ENCODE measurements at regions not wholly inside any gene's neighbourhood (a gene's known extent, or its start where the extent isn't known, plus 50 kb on each side); places are given as distances from the start of the nearest gene placed in this dataset.

GRCh38 chrX:10074241-10074941, 82.4 kb upstream of the CLCN4 start:
- Histone ChIP-seq H3K36me3 (ENCODE audit: insufficient read depth) (no peaks in the 10 kb centered on the region), H3K4me3 (IDR thresholded peaks at IDR 0.05; ENCODE audit: insufficient read depth, low read depth, low read length) (no peak overlapping the region), H3K27me3 (ENCODE audit: insufficient read depth, low read depth) (no peaks in the 10 kb centered on the region), H3K79me2 (ENCODE audit: insufficient read depth, low read depth) (no peaks in the 10 kb centered on the region; the same call in 1 of the 2 replicates), H3K4me1 (ENCODE audit: low read depth, poor library complexity, severe bottlenecking) (peaks cover 8% of the 10 kb centered on the region), H3K27ac (no peak overlapping the region), H2AFZ (ENCODE audit: low read depth) (no peak overlapping the region), H4K20me1 (ENCODE audit: insufficient read depth) (no peaks in the 10 kb centered on the region), H3K4me2 (no peak overlapping the region), H3K9ac (no peak overlapping the region)
- TF ChIP-seq CTCF (conservative IDR thresholded peaks at IDR 0.05; ENCODE audit: low read depth, low read length), result no peak

GRCh38 chrX:10076765-10077164, 80.0 kb upstream of the CLCN4 start:
- H3K79me2 ChIP-seq (ENCODE audit: insufficient read depth, low read depth), result no peaks in the 10 kb centered on the region; the same call in 1 of the 2 replicates
- no peak overlapping the region for H3K4me3 ChIP-seq (IDR thresholded peaks at IDR 0.05; ENCODE audit: insufficient read depth, low read depth, low read length)
- peaks cover 20% of the 10 kb centered on the region for H3K4me1 ChIP-seq (ENCODE audit: low read depth, poor library complexity, severe bottlenecking)
- H3K27ac ChIP-seq, result no peak overlapping the region
- H2AFZ ChIP-seq (ENCODE audit: low read depth), result no peak overlapping the region
- no peaks in the 10 kb centered on the region for H3K36me3 ChIP-seq (ENCODE audit: insufficient read depth)
- H3K9ac ChIP-seq, result no peak overlapping the region
- H3K27me3 ChIP-seq (ENCODE audit: insufficient read depth, low read depth), result no peaks in the 10 kb centered on the region
- H3K4me2 ChIP-seq, result no peak overlapping the region
- TF ChIP-seq CTCF (conservative IDR thresholded peaks at IDR 0.05; ENCODE audit: low read depth, low read length), result no peak
- H4K20me1 ChIP-seq (ENCODE audit: insufficient read depth), result no peaks in the 10 kb centered on the region

GRCh38 chrX:10077425-10078188, 79.2 kb upstream of the CLCN4 start:
- Histone ChIP-seq H3K4me1 (ENCODE audit: low read depth, poor library complexity, severe bottlenecking) (peaks cover 28% of the 10 kb centered on the region), H3K27ac (no peak overlapping the region), H3K4me2 (no peak overlapping the region), H3K79me2 (ENCODE audit: insufficient read depth, low read depth) (no peaks in the 10 kb centered on the region; the same call in 1 of the 2 replicates), H4K20me1 (ENCODE audit: insufficient read depth) (no peaks in the 10 kb centered on the region), H2AFZ (ENCODE audit: low read depth) (no peak overlapping the region), H3K4me3 (IDR thresholded peaks at IDR 0.05; ENCODE audit: insufficient read depth, low read depth, low read length) (no peak overlapping the region), H3K9ac (no peak overlapping the region), H3K36me3 (ENCODE audit: insufficient read depth) (no peaks in the 10 kb centered on the region), H3K27me3 (ENCODE audit: insufficient read depth, low read depth) (no peaks in the 10 kb centered on the region)
- no peak for TF ChIP-seq CTCF (conservative IDR thresholded peaks at IDR 0.05; ENCODE audit: low read depth, low read length)

GRCh38 chrX:10078266-10078665, 78.5 kb upstream of the CLCN4 start:
- H3K9ac ChIP-seq, result no peak overlapping the region
- no peaks in the 10 kb centered on the region for H3K36me3 ChIP-seq (ENCODE audit: insufficient read depth)
- no peaks in the 10 kb centered on the region; the same call in 1 of the 2 replicates for H3K79me2 ChIP-seq (ENCODE audit: insufficient read depth, low read depth)
- H4K20me1 ChIP-seq (ENCODE audit: insufficient read depth), result no peaks in the 10 kb centered on the region
- no peak overlapping the region for H3K4me3 ChIP-seq (IDR thresholded peaks at IDR 0.05; ENCODE audit: insufficient read depth, low read depth, low read length)
- no peaks in the 10 kb centered on the region for H3K27me3 ChIP-seq (ENCODE audit: insufficient read depth, low read depth)
- peaks cover 32% of the 10 kb centered on the region for H3K4me1 ChIP-seq (ENCODE audit: low read depth, poor library complexity, severe bottlenecking)
- no peak overlapping the region for H3K4me2 ChIP-seq
- TF ChIP-seq CTCF (conservative IDR thresholded peaks at IDR 0.05; ENCODE audit: low read depth, low read length), result no peak
- no peak overlapping the region for H2AFZ ChIP-seq (ENCODE audit: low read depth)
- H3K27ac ChIP-seq, result no peak overlapping the region
